H1 (cell line): ENCODE measurements at regions not wholly inside any gene's neighbourhood (a gene's known extent, or its start where the extent isn't known, plus 50 kb on each side); places are given as distances from the start of the nearest gene placed in this dataset.

Experiments used
- CTCF ChIA-PET: fragments of 300-600 bp; sonication (Branson Sonifier 250); formaldehyde crosslinking; loops from one replicate; lab custom pipeline; 2021; ENCODE audit not compliant: partially characterized antibody; lab: Charles Lee
- POLR2A ChIA-PET: fragments of 300-600 bp; sonication (Branson Sonifier 250); formaldehyde crosslinking; loops from one replicate; lab custom pipeline; 2021; ENCODE audit warnings: inconsistent platforms; ENCODE audit not compliant: partially characterized antibody; lab: Charles Lee
- DNase-seq, 2 experiments: peaks; one replicate each; pipeline versions ENCODE4 v3.0.0 to v3.0.0-alpha.2; 2010 to 2022; ENCODE audit warnings: low spot score in 2 of 2, low read depth in 1 of 2, mixed read lengths in 1 of 2
- FAIRE-seq: peaks from 2 replicates; lab custom pipeline; 2011; peaks lifted over from hg19 to GRCh38; lab: Jason Lieb, UNC
- H2AFZ ChIP-seq: 2 replicates; pipeline ENCODE4 v1.8.1; 2012; ENCODE audit warnings: low read length, inconsistent platforms
- H2AK5ac ChIP-seq: 2 replicates; pipeline ENCODE4 v1.6.1; 2013; ENCODE audit warnings: low read depth, low read length
- H2BK120ac ChIP-seq: replicated peaks from 2 replicates; pipeline ENCODE3; 2013; ENCODE audit warnings: low read depth, low read length, inconsistent platforms
- H2BK12ac ChIP-seq: 2 replicates; pipeline ENCODE4 v1.6.1; 2013; ENCODE audit warnings: low read depth, low read length
- H2BK15ac ChIP-seq: 2 replicates; pipeline ENCODE4 v1.6.1; 2013; ENCODE audit warnings: low read length
- H2BK20ac ChIP-seq: 2 replicates; pipeline ENCODE4 v1.6.1; 2013; ENCODE audit warnings: low read length
- H2BK5ac ChIP-seq: 2 replicates; pipeline ENCODE4 v1.6.1; 2013; ENCODE audit warnings: low read depth, low read length
- H3K14ac ChIP-seq: 2 replicates; pipeline ENCODE4 v1.6.1; 2013; ENCODE audit warnings: inconsistent platforms; ENCODE audit not compliant: insufficient read length
- H3K18ac ChIP-seq: 2 replicates; pipeline ENCODE4 v1.6.1; 2013; ENCODE audit warnings: low read length; ENCODE audit errors: extremely low read depth
- H3K23ac ChIP-seq: 2 replicates; pipeline ENCODE4 v1.6.1; 2013; ENCODE audit warnings: inconsistent platforms; ENCODE audit not compliant: insufficient read length
- H3K23me2 ChIP-seq: 2 replicates; pipeline ENCODE4 v1.6.1; 2013; ENCODE audit warnings: low read depth, low read length
- H3K27ac ChIP-seq: 2 replicates; pipeline ENCODE4 v1.6.1; 2011; ENCODE audit warnings: low read depth, low read length, inconsistent platforms
- H3K27me3 ChIP-seq, 4 experiments: replicated peaks in 1 of 4; 1 replicate in 1 of 4; 2 replicates in 3 of 4; pipeline versions ENCODE4 v1.6.1 to v1.8.1; 2011 to 2013; ENCODE audit warnings: low read length in 3 of 4, mild to moderate bottlenecking in 3 of 4, inconsistent platforms in 2 of 4, mixed read lengths in 2 of 4, moderate library complexity in 1 of 4; ENCODE audit not compliant: control insufficient read depth in 3 of 4, insufficient read depth in 3 of 4; ENCODE audit errors: extremely low read depth in 1 of 4
- H3K36me3 ChIP-seq, 4 experiments: 2 replicates each; pipeline versions ENCODE4 v1.6.1 to v1.8.1; 2011 to 2013; ENCODE audit warnings: mild to moderate bottlenecking in 4 of 4, low read length in 3 of 4, moderate library complexity in 2 of 4, control low read depth in 1 of 4, inconsistent platforms in 1 of 4; ENCODE audit not compliant: insufficient read depth in 4 of 4, control insufficient read depth in 2 of 4
- H3K4ac ChIP-seq: replicated peaks from 2 replicates; pipeline ENCODE3; 2013; ENCODE audit warnings: low read length, low read depth, mixed read lengths, inconsistent platforms; ENCODE audit not compliant: insufficient read length
- H3K4me1 ChIP-seq, 4 experiments: replicated peaks in 1 of 4; 1 replicate in 1 of 4; 2 replicates in 3 of 4; pipeline versions ENCODE4 v1.6.1 to v1.8.1; 2011 to 2013; ENCODE audit warnings: low read length in 3 of 4, inconsistent platforms in 2 of 4, mixed read lengths in 1 of 4; ENCODE audit not compliant: insufficient read depth in 4 of 4, control insufficient read depth in 3 of 4
- H3K4me2 ChIP-seq, 2 experiments: 2 replicates each; pipeline versions ENCODE4 v1.6.1 to v1.8.1; 2011 to 2013; ENCODE audit warnings: low read depth in 2 of 2, low read length in 2 of 2, control low read depth in 1 of 2, inconsistent platforms in 1 of 2, mild to moderate bottlenecking in 1 of 2; ENCODE audit not compliant: insufficient read depth in 1 of 2
- H3K4me3 ChIP-seq, 4 experiments: fragments of 200-600, 300-600 bp in 1 of 4; sonication (generic), shearing (Covaris generic), sonication (Bioruptor Twin) in 1 of 4; 2 replicates each; pipeline versions ENCODE4 v1.5.1 to v1.8.1; 2011 to 2016; ENCODE audit warnings: low read length in 4 of 4, low read depth in 3 of 4, control low read depth in 2 of 4, inconsistent platforms in 2 of 4, mild to moderate bottlenecking in 2 of 4, mixed read lengths in 1 of 4, moderate library complexity in 1 of 4; ENCODE audit not compliant: insufficient read depth in 2 of 4; ENCODE audit errors: extremely low read depth in 1 of 4
- H3K56ac ChIP-seq: replicated peaks from 2 replicates; pipeline ENCODE3; 2013; ENCODE audit warnings: low read depth, mild to moderate bottlenecking, mixed read lengths, low read length, inconsistent platforms; ENCODE audit not compliant: insufficient read length
- H3K79me1 ChIP-seq: 2 replicates; pipeline ENCODE4 v1.6.1; 2013; ENCODE audit warnings: low read depth, low read length, control low read depth
- H3K79me2 ChIP-seq, 2 experiments: 2 replicates each; pipeline versions ENCODE4 v1.6.1 to v1.8.1; 2012 to 2013; ENCODE audit warnings: low read length in 2 of 2, mild to moderate bottlenecking in 2 of 2, inconsistent platforms in 1 of 2; ENCODE audit not compliant: insufficient read depth in 2 of 2, control insufficient read depth in 1 of 2
- H3K9ac ChIP-seq, 4 experiments: replicated peaks in 1 of 4; 1 replicate in 1 of 4; 2 replicates in 3 of 4; pipeline versions ENCODE4 v1.6.1 to v1.8.1; 2011 to 2013; ENCODE audit warnings: low read depth in 3 of 4, low read length in 3 of 4, control low read depth in 2 of 4, mild to moderate bottlenecking in 2 of 4, moderate library complexity in 2 of 4, inconsistent platforms in 1 of 4; ENCODE audit errors: extremely low read depth in 1 of 4
- H3K9me3 ChIP-seq, 2 experiments: 2 replicates each; pipeline versions ENCODE4 v1.6.1 to v1.8.1; 2012 to 2013; ENCODE audit warnings: mild to moderate bottlenecking in 2 of 2, moderate library complexity in 2 of 2, control low read depth in 1 of 2, inconsistent platforms in 1 of 2, low read depth in 1 of 2, low read length in 1 of 2, mixed read lengths in 1 of 2; ENCODE audit not compliant: insufficient read depth in 2 of 2
- H4K20me1 ChIP-seq, 2 experiments: replicated peaks in 1 of 2; 2 replicates each; pipeline versions ENCODE3 to v1.8.1; 2011 to 2013; ENCODE audit warnings: inconsistent platforms in 2 of 2, low read length in 2 of 2, mild to moderate bottlenecking in 1 of 2; ENCODE audit not compliant: insufficient read depth in 2 of 2, control insufficient read depth in 1 of 2
- H4K5ac ChIP-seq: 2 replicates; pipeline ENCODE4 v1.6.1; 2013; ENCODE audit warnings: low read length, low read depth, mixed read lengths, inconsistent platforms; ENCODE audit not compliant: insufficient read length
- H4K8ac ChIP-seq: 2 replicates; pipeline ENCODE4 v1.8.0; 2013; ENCODE audit warnings: mild to moderate bottlenecking, moderate library complexity, low read length, inconsistent platforms; ENCODE audit not compliant: insufficient read depth; ENCODE audit errors: extremely low read depth
- H4K91ac ChIP-seq: replicated peaks from 2 replicates; pipeline ENCODE3; 2013; ENCODE audit warnings: low read length, mixed read lengths, inconsistent platforms; ENCODE audit not compliant: insufficient read length
- EZH2 ChIP-seq: fragments of 200-600 bp; sonication (generic); IDR thresholded peaks from 2 replicates; pipeline ENCODE4 v1.7.1; 2012; ENCODE audit warnings: low read depth, mild to moderate bottlenecking, moderate library complexity, low read length, inconsistent platforms; ENCODE audit not compliant: severe bottlenecking
- JUND ChIP-seq: IDR thresholded peaks from 2 replicates; pipeline ENCODE4 v1.6.1; 2011; ENCODE audit warnings: mild to moderate bottlenecking, improper control_type of control experiment, low read length
- SUZ12 ChIP-seq: fragments of 200-600 bp; sonication (generic); IDR thresholded peaks from 2 replicates; pipeline ENCODE4 v1.6.1; 2012; ENCODE audit warnings: mild to moderate bottlenecking, inconsistent platforms, low read length, moderate library complexity, mixed read lengths
- WGBS, 2 experiments: shearing (Covaris generic) in 1 of 2; methylation state at CpG; one replicate each; pipeline versions ENCODE4 v1.1.6 to v1.1.7; 2013 to 2015; ENCODE audit warnings: low lambda C conversion rate in 2 of 2, mixed read lengths in 2 of 2, inconsistent platforms in 1 of 2, low coverage in 1 of 2, missing lambda C conversion rate in 1 of 2; ENCODE audit not compliant: insufficient replicate concordance in 2 of 2, insufficient coverage in 1 of 2, insufficient read length in 1 of 2; ENCODE audit errors: extremely low coverage in 1 of 2, missing lambda C conversion rate in 1 of 2; 5-methylcytosine and 5-hydroxymethylcytosine counted together

GRCh38 chr13:58823701-58824100 lies 1192.2 kb downstream of the PCDH17 start:
- Histone ChIP-seq H3K27ac (no peak overlapping the region), H2BK12ac (no peak overlapping the region), H4K8ac (no peak overlapping the region), H3K27me3 (no peaks in the 10 kb centered on the region), H3K36me3 (no peaks in the 10 kb centered on the region), H3K4me3 (no peak overlapping the region), H3K4me1 (no peaks in the 10 kb centered on the region), H2AFZ (no peak overlapping the region), H3K4ac (no peak overlapping the region), H2BK5ac (no peak overlapping the region), H2BK120ac (no peak overlapping the region), H3K23ac (no peak overlapping the region), H3K14ac (no peak overlapping the region), H3K79me2 (no peaks in the 10 kb centered on the region), H4K20me1 (no peaks in the 10 kb centered on the region), H2BK20ac (no peak overlapping the region), H3K18ac (no peak overlapping the region), H3K23me2 (no peaks in the 10 kb centered on the region), H2BK15ac (no peak overlapping the region), H4K91ac (no peak overlapping the region), H2AK5ac (no peak overlapping the region), H3K79me1 (no peaks in the 10 kb centered on the region), H4K5ac (no peak overlapping the region), H3K56ac (no peak overlapping the region), H3K4me2 (no peak overlapping the region), H3K9me3 (peaks cover 0 to 6% of the 10 kb centered on the region in 2 experiments; a peak in 1 of 4 replicates), H3K9ac (no peak overlapping the region)
- FAIRE-seq = no peak
- ChIA-PET CTCF (no interaction called here), POLR2A (no interaction called here)
- 93% methylated on average over 29 of the region's 29 CpGs; no CpG with 5 or more reads in 1 of the 2 experiments for WGBS, 2 experiments
- DNase-seq = no peak
- no peak for TF ChIP-seq JUND
- no peak for TF ChIP-seq EZH2
- no peak for TF ChIP-seq SUZ12
